DOHH2 (cell line): ENCODE measurements at regions not wholly inside any gene's neighbourhood (a gene's known extent, or its start where the extent isn't known, plus 50 kb on each side); places are given as distances from the start of the nearest gene placed in this dataset.

Experiments
- H3F3A ChIP-seq: fragments of 200-600 bp; sonication (generic), shearing (Covaris generic); 2 replicates; pipeline ENCODE4 v1.6.0; 2016; ENCODE audit warnings: antibody characterized with exemption, mild to moderate bottlenecking; ENCODE audit not compliant: control insufficient read depth, insufficient read depth
- H3K27ac ChIP-seq: fragments of 200-600 bp; sonication (generic); 2 replicates; pipeline ENCODE4 v1.5.1; 2014; ENCODE audit warnings: low read depth, mild to moderate bottlenecking, low read length, moderate library complexity
- H3K27me3 ChIP-seq: fragments of 200-600 bp; sonication (generic); 2 replicates; pipeline ENCODE4 v1.6.1; 2014; ENCODE audit warnings: mild to moderate bottlenecking, low read length, mixed read lengths; ENCODE audit not compliant: control insufficient read depth
- H3K36me3 ChIP-seq: fragments of 200-600 bp; sonication (generic); 2 replicates; pipeline ENCODE4 v1.6.1; 2014; ENCODE audit warnings: mild to moderate bottlenecking, low read length, moderate library complexity, mixed read lengths; ENCODE audit not compliant: control insufficient read depth
- H3K4me1 ChIP-seq: fragments of 200-600 bp; sonication (generic); 2 replicates; pipeline ENCODE4 v1.6.1; 2014; ENCODE audit warnings: mild to moderate bottlenecking, low read length, mixed read lengths; ENCODE audit not compliant: control insufficient read depth
- H3K4me2 ChIP-seq: fragments of 200-600 bp; sonication (generic); 2 replicates; pipeline ENCODE4 v1.6.0; 2014; ENCODE audit warnings: mild to moderate bottlenecking, low read length, moderate library complexity
- H3K4me3 ChIP-seq: fragments of 200-600 bp; sonication (generic); 2 replicates; pipeline ENCODE4 v1.5.1; 2014; ENCODE audit warnings: mild to moderate bottlenecking, low read length, mixed read lengths
- H3K79me2 ChIP-seq: fragments of 200-600 bp; sonication (generic); 2 replicates; pipeline ENCODE4 v1.6.1; 2014; ENCODE audit warnings: mild to moderate bottlenecking, low read length, mixed read lengths; ENCODE audit not compliant: control insufficient read depth
- H3K9me2 ChIP-seq: fragments of 200-600 bp; sonication (generic); replicated peaks from 2 replicates; pipeline ENCODE4 v1.6.1; 2014; ENCODE audit warnings: mild to moderate bottlenecking, low read length, mixed read lengths; ENCODE audit not compliant: control insufficient read depth
- H3K9me3 ChIP-seq: fragments of 200-600 bp; sonication (generic); 2 replicates; pipeline ENCODE4 v1.6.1; 2014; ENCODE audit warnings: antibody characterized with exemption, low read length, mixed read lengths; ENCODE audit not compliant: control insufficient read depth, insufficient read depth
- H4K20me1 ChIP-seq: fragments of 200-600 bp; sonication (generic); 2 replicates; pipeline ENCODE4 v1.6.0; 2014; ENCODE audit warnings: low read depth, mild to moderate bottlenecking, antibody characterized with exemption, low read length, moderate library complexity; ENCODE audit not compliant: control insufficient read depth, insufficient read depth
- EZH2phosphoT487 ChIP-seq: fragments of 200-600 bp; sonication (generic); IDR thresholded peaks from 2 replicates; pipeline ENCODE4 v1.6.1; 2017; ENCODE audit warnings: borderline replicate concordance, mild to moderate bottlenecking, antibody characterized with exemption, low read length, moderate library complexity, mixed read lengths
- TF ChIP-seq, protein P1 (sequence below): fragments of 200-600 bp; sonication (generic); IDR thresholded peaks from one replicate; pipeline ENCODE4 v1.5.1; 2014; ENCODE audit warnings: antibody characterized with exemption, mild to moderate bottlenecking, low read depth, low read length; ENCODE audit not compliant: poor library complexity, severe bottlenecking

DNA sequence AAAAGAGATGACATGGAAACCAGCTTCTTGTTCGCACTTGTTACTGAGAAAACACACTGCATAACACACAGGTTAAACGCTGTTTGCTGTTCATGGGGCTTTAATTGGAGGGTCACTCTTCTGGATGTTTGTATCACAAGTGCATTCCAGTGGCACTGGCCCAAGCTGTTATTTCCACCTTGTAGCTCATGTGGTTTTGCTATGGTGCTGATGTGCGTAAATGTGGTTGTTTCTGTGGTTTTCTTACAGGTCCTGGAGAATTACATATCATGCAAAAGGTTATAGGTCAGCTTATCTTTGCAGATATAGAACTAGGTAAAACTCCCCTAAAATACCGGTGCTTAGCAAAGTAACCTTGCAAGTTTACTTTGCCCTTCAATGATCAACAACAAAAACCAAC lies 89.3 kb upstream of the AHI1 start:
- Histone ChIP-seq H3K4me1 (no peaks in the 10 kb centered on the region), H3F3A (no peaks in the 10 kb centered on the region), H3K36me3 (no peaks in the 10 kb centered on the region), H3K27ac (no peak overlapping the region), H4K20me1 (no peaks in the 10 kb centered on the region), H3K4me2 (no peak overlapping the region), H3K4me3 (no peak overlapping the region), H3K9me3 (no peaks in the 10 kb centered on the region), H3K27me3 (no peaks in the 10 kb centered on the region), H3K9me2 (no peaks in the 10 kb centered on the region), H3K79me2 (no peaks in the 10 kb centered on the region)
- TF ChIP-seq, protein P1, sequence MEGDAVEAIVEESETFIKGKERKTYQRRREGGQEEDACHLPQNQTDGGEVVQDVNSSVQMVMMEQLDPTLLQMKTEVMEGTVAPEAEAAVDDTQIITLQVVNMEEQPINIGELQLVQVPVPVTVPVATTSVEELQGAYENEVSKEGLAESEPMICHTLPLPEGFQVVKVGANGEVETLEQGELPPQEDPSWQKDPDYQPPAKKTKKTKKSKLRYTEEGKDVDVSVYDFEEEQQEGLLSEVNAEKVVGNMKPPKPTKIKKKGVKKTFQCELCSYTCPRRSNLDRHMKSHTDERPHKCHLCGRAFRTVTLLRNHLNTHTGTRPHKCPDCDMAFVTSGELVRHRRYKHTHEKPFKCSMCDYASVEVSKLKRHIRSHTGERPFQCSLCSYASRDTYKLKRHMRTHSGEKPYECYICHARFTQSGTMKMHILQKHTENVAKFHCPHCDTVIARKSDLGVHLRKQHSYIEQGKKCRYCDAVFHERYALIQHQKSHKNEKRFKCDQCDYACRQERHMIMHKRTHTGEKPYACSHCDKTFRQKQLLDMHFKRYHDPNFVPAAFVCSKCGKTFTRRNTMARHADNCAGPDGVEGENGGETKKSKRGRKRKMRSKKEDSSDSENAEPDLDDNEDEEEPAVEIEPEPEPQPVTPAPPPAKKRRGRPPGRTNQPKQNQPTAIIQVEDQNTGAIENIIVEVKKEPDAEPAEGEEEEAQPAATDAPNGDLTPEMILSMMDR, result no peak
- TF ChIP-seq EZH2phosphoT487, result no peak

DNA sequence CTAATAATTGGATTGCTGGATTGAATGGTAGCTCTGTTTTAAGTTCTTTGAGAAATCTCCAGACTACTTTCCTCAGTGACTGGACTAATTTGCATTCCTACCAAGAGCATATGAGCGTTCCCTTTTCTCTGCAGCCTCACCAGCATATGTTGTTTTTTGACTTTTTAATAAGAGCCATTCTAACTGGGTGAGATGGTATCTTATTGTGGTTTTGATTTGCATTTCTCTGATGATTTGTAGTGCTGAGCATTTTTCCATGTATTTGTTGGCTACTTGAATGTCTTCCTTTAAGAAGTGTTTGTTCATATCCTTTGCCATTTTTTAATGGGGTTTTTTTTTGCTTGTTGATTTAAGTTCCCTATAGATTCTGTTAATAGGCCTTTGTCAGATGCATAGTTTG lies 94.7 kb upstream of the AHI1 start:
- no peak overlapping the region for H3K4me2 ChIP-seq
- TF ChIP-seq EZH2phosphoT487, result no peak
- TF ChIP-seq, protein P1, result no peak
- no peak overlapping the region for H3K4me3 ChIP-seq
- no peaks in the 10 kb centered on the region for H4K20me1 ChIP-seq
- no peaks in the 10 kb centered on the region for H3K9me3 ChIP-seq
- no peaks in the 10 kb centered on the region for H3F3A ChIP-seq
- no peaks in the 10 kb centered on the region for H3K36me3 ChIP-seq
- no peak overlapping the region for H3K27ac ChIP-seq
- no peaks in the 10 kb centered on the region for H3K4me1 ChIP-seq
- no peaks in the 10 kb centered on the region for H3K27me3 ChIP-seq
- H3K9me2 ChIP-seq, result no peaks in the 10 kb centered on the region
- no peaks in the 10 kb centered on the region for H3K79me2 ChIP-seq

DNA sequence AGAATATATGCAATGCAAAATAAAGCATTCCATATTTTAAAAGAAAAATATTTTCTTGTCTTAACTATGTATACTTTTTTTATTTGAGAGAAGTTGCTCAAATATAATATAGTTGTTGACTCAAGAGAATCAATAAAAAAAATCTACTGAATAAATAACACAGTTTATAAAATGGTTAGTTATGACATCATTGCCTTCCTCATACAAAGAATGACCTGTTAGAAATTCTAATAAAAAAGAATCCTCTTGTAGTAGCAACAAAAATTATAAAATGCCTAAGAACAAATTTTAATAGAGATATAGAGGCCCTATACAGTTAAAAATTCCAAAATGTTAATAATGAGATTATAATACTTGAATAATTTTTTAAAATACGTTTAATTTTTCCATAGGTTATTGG lies 96.5 kb upstream of the AHI1 start:
- Histone ChIP-seq H3K9me2 (no peaks in the 10 kb centered on the region), H3K4me3 (no peak overlapping the region), H3F3A (no peaks in the 10 kb centered on the region), H3K27me3 (no peaks in the 10 kb centered on the region), H3K36me3 (no peaks in the 10 kb centered on the region), H3K27ac (no peak overlapping the region), H3K4me1 (no peaks in the 10 kb centered on the region), H4K20me1 (no peaks in the 10 kb centered on the region), H3K9me3 (no peaks in the 10 kb centered on the region), H3K79me2 (no peaks in the 10 kb centered on the region), H3K4me2 (no peak overlapping the region)
- TF ChIP-seq, protein P1, result no peak
- no peak for TF ChIP-seq EZH2phosphoT487

DNA sequence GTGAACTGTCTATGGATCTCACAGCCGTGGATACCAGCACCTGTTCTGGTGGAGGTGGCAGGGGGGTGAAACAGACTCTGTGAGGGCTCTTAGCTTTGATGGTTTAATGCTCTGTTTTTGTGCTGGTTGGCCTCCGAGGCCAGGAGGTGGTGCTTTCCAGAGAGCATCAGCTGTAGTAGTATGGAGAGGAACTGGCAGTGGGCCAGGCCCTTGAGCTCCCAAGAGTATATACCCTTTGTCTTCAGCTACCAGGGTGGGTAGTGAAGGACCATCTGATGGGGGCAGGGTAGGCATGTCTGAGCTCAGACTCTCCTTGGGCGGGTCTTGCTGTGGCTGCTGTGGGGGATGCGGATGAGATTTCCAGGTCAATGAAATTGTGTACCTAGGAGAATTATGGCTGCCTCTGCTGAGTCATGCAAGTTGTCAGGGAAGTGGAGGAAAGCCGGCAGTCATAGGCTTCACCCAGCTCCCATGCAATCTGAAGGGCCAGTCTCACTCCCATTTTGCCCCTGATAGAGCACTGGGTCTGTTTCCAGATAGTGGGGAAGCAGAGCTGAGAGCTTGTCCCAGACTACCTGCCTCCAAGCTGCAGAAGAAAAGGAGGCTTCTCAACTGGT lies 102.7 kb upstream of the AHI1 start:
- Histone ChIP-seq H3K27ac (no peak overlapping the region), H3K9me2 (no peaks in the 10 kb centered on the region), H3K4me2 (no peak overlapping the region), H3K4me1 (no peaks in the 10 kb centered on the region), H3K9me3 (no peaks in the 10 kb centered on the region), H4K20me1 (no peaks in the 10 kb centered on the region), H3K4me3 (no peak overlapping the region), H3K27me3 (no peaks in the 10 kb centered on the region), H3K36me3 (no peaks in the 10 kb centered on the region), H3K79me2 (no peaks in the 10 kb centered on the region), H3F3A (no peaks in the 10 kb centered on the region)
- TF ChIP-seq, protein P1, result no peak
- no peak for TF ChIP-seq EZH2phosphoT487
